ENCODE measurements at regions not wholly inside any gene's neighbourhood (a gene's known extent, or its start where the extent isn't known, plus 50 kb on each side); places are given as distances from the start of the nearest gene placed in this dataset.

DNA sequence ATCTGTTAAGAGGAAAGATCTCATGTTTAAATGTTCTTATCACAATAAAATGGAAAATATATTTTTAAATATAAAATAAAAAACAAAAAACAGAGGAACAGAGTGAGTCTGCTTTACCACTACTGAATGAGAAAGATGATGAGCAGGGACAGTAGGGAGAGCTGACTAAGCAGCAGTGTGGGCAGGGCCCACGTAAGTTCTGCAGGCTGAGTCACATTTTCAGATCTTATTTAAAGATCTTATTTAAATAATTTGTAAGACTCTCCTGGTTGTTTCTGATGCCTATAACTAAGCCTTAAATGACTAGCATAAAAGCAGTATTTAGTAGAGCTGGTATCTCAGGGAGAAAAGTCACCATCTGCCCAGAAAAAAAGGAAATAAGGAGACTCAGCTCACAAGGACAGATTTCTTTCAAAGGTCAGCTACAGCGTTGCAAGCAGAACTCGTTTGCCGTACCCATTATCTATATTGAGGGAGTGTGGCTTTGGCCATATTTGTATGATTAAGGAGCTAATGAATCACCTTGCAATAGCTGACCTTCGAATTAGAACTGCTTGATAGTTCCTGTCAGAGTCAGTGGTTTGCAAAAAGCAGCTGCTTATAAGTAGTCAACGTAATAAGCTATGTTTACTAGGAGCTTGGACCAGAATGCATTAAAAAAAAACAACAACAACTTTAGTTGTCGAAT is 322.1 kb upstream of the CHAC2 start:
- no peak for ATAC-seq
- no peak for DNase-seq
- Histone ChIP-seq H3K27ac (no peak overlapping the region), H3K9me3 (no peaks in the 10 kb centered on the region), H3K4me1 (no peaks in the 10 kb centered on the region), H3K36me3 (no peaks in the 10 kb centered on the region), H3K27me3 (ENCODE audit: low read depth) (no peaks in the 10 kb centered on the region), H3K4me3 (no peak overlapping the region)
- intact Hi-C loops (cut with DNase I): no loop called here
- TF ChIP-seq, protein P1, sequence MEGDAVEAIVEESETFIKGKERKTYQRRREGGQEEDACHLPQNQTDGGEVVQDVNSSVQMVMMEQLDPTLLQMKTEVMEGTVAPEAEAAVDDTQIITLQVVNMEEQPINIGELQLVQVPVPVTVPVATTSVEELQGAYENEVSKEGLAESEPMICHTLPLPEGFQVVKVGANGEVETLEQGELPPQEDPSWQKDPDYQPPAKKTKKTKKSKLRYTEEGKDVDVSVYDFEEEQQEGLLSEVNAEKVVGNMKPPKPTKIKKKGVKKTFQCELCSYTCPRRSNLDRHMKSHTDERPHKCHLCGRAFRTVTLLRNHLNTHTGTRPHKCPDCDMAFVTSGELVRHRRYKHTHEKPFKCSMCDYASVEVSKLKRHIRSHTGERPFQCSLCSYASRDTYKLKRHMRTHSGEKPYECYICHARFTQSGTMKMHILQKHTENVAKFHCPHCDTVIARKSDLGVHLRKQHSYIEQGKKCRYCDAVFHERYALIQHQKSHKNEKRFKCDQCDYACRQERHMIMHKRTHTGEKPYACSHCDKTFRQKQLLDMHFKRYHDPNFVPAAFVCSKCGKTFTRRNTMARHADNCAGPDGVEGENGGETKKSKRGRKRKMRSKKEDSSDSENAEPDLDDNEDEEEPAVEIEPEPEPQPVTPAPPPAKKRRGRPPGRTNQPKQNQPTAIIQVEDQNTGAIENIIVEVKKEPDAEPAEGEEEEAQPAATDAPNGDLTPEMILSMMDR (IDR thresholded peaks at IDR 0.05): no peak

DNA sequence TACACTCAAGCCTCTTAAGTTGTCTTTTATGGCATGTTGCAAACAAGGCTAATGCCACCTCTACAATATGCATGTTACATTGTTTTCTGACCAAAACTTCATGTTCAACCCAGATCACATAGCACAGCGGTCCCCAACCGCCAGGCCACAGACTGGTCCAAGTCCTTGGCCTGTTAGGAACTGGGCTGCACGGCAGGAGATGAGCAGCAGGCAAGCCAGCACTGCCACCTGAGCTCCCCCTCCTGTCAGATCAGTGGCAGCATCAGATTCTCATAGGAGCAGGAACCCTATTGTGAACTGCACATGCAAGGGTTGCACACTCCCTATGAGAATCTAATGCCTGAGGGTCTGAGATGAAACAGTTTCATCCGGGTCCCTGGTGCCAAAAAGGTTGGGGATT is 324.8 kb upstream of the CHAC2 start:
- H3K36me3 ChIP-seq: no peaks in the 10 kb centered on the region
- ATAC-seq: no peak

GRCh38 chr2:53442093-53442492 is 325.5 kb upstream of the CHAC2 start:
- intact Hi-C loops (cut with DNase I): no loop called here
- H3K9me3 ChIP-seq: no peaks in the 10 kb centered on the region
- no peaks in the 10 kb centered on the region for H3K4me1 ChIP-seq
- ATAC-seq (no peak), DNase-seq (no peak)
- no peak overlapping the region for H3K4me3 ChIP-seq
- H3K36me3 ChIP-seq: no peaks in the 10 kb centered on the region
- no peak overlapping the region for H3K27ac ChIP-seq
- H3K27me3 ChIP-seq (ENCODE audit: low read depth): no peaks in the 10 kb centered on the region
- TF ChIP-seq, protein P1 (IDR thresholded peaks at IDR 0.05): no peak

More for the DNA sequence above, 324.8 kb upstream of the CHAC2 start:
- Histone ChIP-seq H3K9me3 (no peaks in the 10 kb centered on the region), H3K27me3 (ENCODE audit: low read depth) (no peaks in the 10 kb centered on the region), H3K27ac (no peak overlapping the region), H3K4me3 (no peak overlapping the region), H3K4me1 (no peaks in the 10 kb centered on the region)
- no peak for DNase-seq
- intact Hi-C loops (cut with DNase I): no loop called here
- TF ChIP-seq, protein P1 (IDR thresholded peaks at IDR 0.05): no peak

GRCh38 chr2:53438692-53439091 is 328.9 kb upstream of the CHAC2 start:
- no peaks in the 10 kb centered on the region for H3K36me3 ChIP-seq
- H3K27ac ChIP-seq: no peak overlapping the region
- TF ChIP-seq, protein P1 (IDR thresholded peaks at IDR 0.05): no peak
- ATAC-seq (no peak), DNase-seq (no peak)
- H3K9me3 ChIP-seq: no peaks in the 10 kb centered on the region
- intact Hi-C loops (cut with DNase I): no loop called here
- H3K4me3 ChIP-seq: no peak overlapping the region
- no peaks in the 10 kb centered on the region for H3K4me1 ChIP-seq
- no peaks in the 10 kb centered on the region for H3K27me3 ChIP-seq (ENCODE audit: low read depth)

DNA sequence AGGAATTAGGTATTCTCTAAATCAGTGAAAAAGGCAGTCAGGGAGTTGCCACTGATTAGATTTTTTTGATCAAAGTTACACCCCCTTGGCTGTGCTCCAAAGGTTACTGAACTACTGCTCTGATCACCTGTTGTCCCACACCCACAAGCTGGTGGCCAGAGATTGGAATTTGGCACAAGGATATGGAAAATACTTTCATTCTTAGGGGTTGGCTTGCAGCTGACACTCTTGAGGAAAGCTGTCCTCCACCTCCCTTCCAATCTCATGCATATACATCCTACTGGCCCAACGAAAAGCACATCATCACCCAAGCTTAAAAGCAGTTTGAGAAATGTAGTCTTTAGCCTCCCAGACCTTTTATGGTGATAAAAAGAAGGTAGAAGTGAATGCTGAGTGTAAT is 329.5 kb upstream of the CHAC2 start:
- Histone ChIP-seq H3K9me3 (no peaks in the 10 kb centered on the region), H3K4me3 (no peak overlapping the region), H3K27ac (no peak overlapping the region), H3K27me3 (ENCODE audit: low read depth) (no peaks in the 10 kb centered on the region), H3K36me3 (no peaks in the 10 kb centered on the region), H3K4me1 (no peaks in the 10 kb centered on the region)
- ATAC-seq (no peak), DNase-seq (no peak)
- intact Hi-C loops (cut with DNase I): no loop called here
- TF ChIP-seq, protein P1 (IDR thresholded peaks at IDR 0.05): no peak
